Mucosa of rectum (tissue), 2 donors: ENCODE measurements at regions not wholly inside any gene's neighbourhood (a gene's known extent, or its start where the extent isn't known, plus 50 kb on each side); places are given as distances from the start of the nearest gene placed in this dataset.

Experiments
- H3K27ac ChIP-seq, 2 donors: one replicate each; pipeline ENCODE4 v1.7.0; 2013; ENCODE audit warnings: inconsistent platforms in 2 of 2, low read depth in 2 of 2, low read length in 2 of 2
- H3K27me3 ChIP-seq, 2 donors: one replicate each; pipeline ENCODE4 v1.7.0; 2013; ENCODE audit warnings: low read length in 2 of 2; ENCODE audit not compliant: control insufficient read depth in 2 of 2, insufficient read depth in 2 of 2
- H3K36me3 ChIP-seq, 2 donors: one replicate each; pipeline ENCODE4 v1.7.0; 2013; ENCODE audit warnings: low read length in 2 of 2; ENCODE audit not compliant: control insufficient read depth in 2 of 2, insufficient read depth in 2 of 2
- H3K4me1 ChIP-seq, 2 donors: one replicate each; pipeline ENCODE4 v1.7.0; 2013; ENCODE audit warnings: low read length in 2 of 2, mild to moderate bottlenecking in 1 of 2; ENCODE audit not compliant: control insufficient read depth in 2 of 2, insufficient read depth in 2 of 2
- H3K4me3 ChIP-seq, 2 donors: one replicate each; pipeline ENCODE4 v1.7.0; 2013; ENCODE audit warnings: low read length in 2 of 2
- H3K9ac ChIP-seq, 2 donors: one replicate each; pipeline ENCODE4 v1.7.0; 2013; ENCODE audit warnings: low read length in 2 of 2, low read depth in 1 of 2, mild to moderate bottlenecking in 1 of 2
- H3K9me3 ChIP-seq, 2 donors: one replicate each; pipeline ENCODE4 v1.7.0; 2013; ENCODE audit warnings: low read length in 2 of 2; ENCODE audit not compliant: control insufficient read depth in 2 of 2
- donor health status: healthy.
- donor health status: Normal muscosa, but diverticular disease.

GRCh38 chr22:27057717-27058116, 400.3 kb downstream of the MIAT start:
- Histone ChIP-seq H3K4me3 (no peak overlapping the region), H3K36me3 (no peaks in the 10 kb centered on the region), H3K27me3 (no peaks in the 10 kb centered on the region), H3K4me1 (no peaks in the 10 kb centered on the region), H3K9ac (no peak overlapping the region), H3K27ac (no peak overlapping the region), H3K9me3 (no peaks in the 10 kb centered on the region)

- H3K9me3 ChIP-seq, result no peaks in the 10 kb centered on the region
- H3K4me3 ChIP-seq, result no peak overlapping the region
- no peak overlapping the region for H3K27ac ChIP-seq
- peaks cover 0 to 2% of the 10 kb centered on the region in 2 donors for H3K27me3 ChIP-seq
- no peak overlapping the region for H3K9ac ChIP-seq
- no peaks in the 10 kb centered on the region for H3K4me1 ChIP-seq
- no peaks in the 10 kb centered on the region for H3K36me3 ChIP-seq
These were observed 402.8 kb downstream of the MIAT start for GRCh38 chr22:27060190-27060589.

- H3K27ac ChIP-seq, result no peak overlapping the region
- peaks cover 2 to 5% of the 10 kb centered on the region in 2 donors for H3K27me3 ChIP-seq
- no peak overlapping the region for H3K9ac ChIP-seq
- no peak overlapping the region for H3K4me3 ChIP-seq
- H3K36me3 ChIP-seq, result no peaks in the 10 kb centered on the region
- H3K4me1 ChIP-seq, result no peaks in the 10 kb centered on the region
- no peaks in the 10 kb centered on the region for H3K9me3 ChIP-seq
These were observed 405.5 kb downstream of the MIAT start for GRCh38 chr22:27062910-27063309.

- no peak overlapping the region for H3K27ac ChIP-seq
- H3K4me1 ChIP-seq, result no peaks in the 10 kb centered on the region
- no peaks in the 10 kb centered on the region for H3K36me3 ChIP-seq
- H3K4me3 ChIP-seq, result no peak overlapping the region
- no peak overlapping the region for H3K9ac ChIP-seq
- H3K27me3 ChIP-seq, result peaks cover 2 to 5% of the 10 kb centered on the region in 2 donors
- H3K9me3 ChIP-seq, result no peaks in the 10 kb centered on the region
These were observed 406.0 kb downstream of the MIAT start for GRCh38 chr22:27063406-27063805.

GRCh38 chr22:27063841-27064240, 406.5 kb downstream of the MIAT start:
- Histone ChIP-seq H3K36me3 (no peaks in the 10 kb centered on the region), H3K9ac (no peak overlapping the region), H3K9me3 (no peaks in the 10 kb centered on the region), H3K4me3 (no peak overlapping the region), H3K27me3 (peaks cover 2 to 5% of the 10 kb centered on the region in 2 donors), H3K4me1 (no peaks in the 10 kb centered on the region), H3K27ac (no peak overlapping the region)

- Histone ChIP-seq H3K36me3 (no peaks in the 10 kb centered on the region), H3K27me3 (peaks cover 2 to 5% of the 10 kb centered on the region in 2 donors), H3K9me3 (no peaks in the 10 kb centered on the region), H3K9ac (no peak overlapping the region), H3K4me1 (no peaks in the 10 kb centered on the region), H3K4me3 (no peak overlapping the region), H3K27ac (no peak overlapping the region)
These were observed 407.0 kb downstream of the MIAT start for GRCh38 chr22:27064386-27064785.

- Histone ChIP-seq H3K27ac (no peak overlapping the region), H3K9me3 (no peaks in the 10 kb centered on the region), H3K4me3 (no peak overlapping the region), H3K9ac (no peak overlapping the region), H3K4me1 (no peaks in the 10 kb centered on the region), H3K36me3 (no peaks in the 10 kb centered on the region), H3K27me3 (peaks cover 3 to 10% of the 10 kb centered on the region in 2 donors)
These were observed 407.9 kb downstream of the MIAT start for GRCh38 chr22:27065279-27065678.

GRCh38 chr22:27066856-27067255, 409.5 kb downstream of the MIAT start:
- H3K4me3 ChIP-seq, result no peak overlapping the region
- peaks cover 5 to 12% of the 10 kb centered on the region in 2 donors for H3K27me3 ChIP-seq
- H3K9ac ChIP-seq, result no peak overlapping the region
- H3K9me3 ChIP-seq, result no peaks in the 10 kb centered on the region
- no peak overlapping the region for H3K27ac ChIP-seq
- no peaks in the 10 kb centered on the region for H3K36me3 ChIP-seq
- H3K4me1 ChIP-seq, result no peaks in the 10 kb centered on the region

GRCh38 chr22:27068121-27068520, 410.7 kb downstream of the MIAT start:
- H3K36me3 ChIP-seq, result no peaks in the 10 kb centered on the region
- no peaks in the 10 kb centered on the region for H3K9me3 ChIP-seq
- no peaks in the 10 kb centered on the region for H3K4me1 ChIP-seq
- H3K9ac ChIP-seq, result no peak overlapping the region
- no peak overlapping the region for H3K4me3 ChIP-seq
- H3K27ac ChIP-seq, result no peak overlapping the region
- peaks cover 6 to 12% of the 10 kb centered on the region in 2 donors for H3K27me3 ChIP-seq

- Histone ChIP-seq H3K4me3 (no peak overlapping the region), H3K9ac (no peak overlapping the region), H3K36me3 (no peaks in the 10 kb centered on the region), H3K9me3 (no peaks in the 10 kb centered on the region), H3K4me1 (no peaks in the 10 kb centered on the region), H3K27ac (no peak overlapping the region), H3K27me3 (peaks cover 4 to 12% of the 10 kb centered on the region in 2 donors)
These were observed 413.2 kb downstream of the MIAT start for GRCh38 chr22:27070594-27070993.
